ENCODE measurements at regions not wholly inside any gene's neighbourhood (a gene's known extent, or its start where the extent isn't known, plus 50 kb on each side); places are given as distances from the start of the nearest gene placed in this dataset.
"Not testable (repeated sequence)": the region's sequence is repeated elsewhere in the genome, so short reads cannot be mapped to it uniquely, and the experiment has no call there.

- DNase-seq: no peak
These were observed 357.1 kb downstream of the LMO7 start for GRCh38 chr13:75993241-75993640.

GRCh38 chr13:75986818-75987217 lies 350.7 kb downstream of the LMO7 start:
- DNase-seq: no peak

GRCh38 chr13:75985132-75985531 lies 349.0 kb downstream of the LMO7 start:
- DNase-seq: no peak

- DNase-seq: no peak
These were observed 342.7 kb downstream of the LMO7 start for GRCh38 chr13:75978818-75979217.

GRCh38 chr13:75968103-75968838 lies 332.1 kb downstream of the LMO7 start:
- no peak for DNase-seq

GRCh38 chr13:75963302-75963701 lies 327.2 kb downstream of the LMO7 start:
- peak in 1 of 2 experiments; percentile 6 for DNase-seq

GRCh38 chr13:75961911-75962310 lies 325.8 kb downstream of the LMO7 start:
- DNase-seq: no peak

GRCh38 chr13:75960538-75960994 lies 324.4 kb downstream of the LMO7 start:
- no peak for DNase-seq

GRCh38 chr13:75959861-75960481 lies 323.8 kb downstream of the LMO7 start:
- peak in 1 of 2 experiments; percentile 38 for DNase-seq

- DNase-seq: not testable (repeated sequence)
These were observed 317.5 kb downstream of the LMO7 start for GRCh38 chr13:75953589-75953988.

GRCh38 chr13:75947448-75947847 lies 311.3 kb downstream of the LMO7 start:
- DNase-seq: no peak

GRCh38 chr13:75946536-75947284 lies 310.6 kb downstream of the LMO7 start:
- DNase-seq: no peak

GRCh38 chr13:75945841-75946482 lies 309.8 kb downstream of the LMO7 start:
- DNase-seq: no peak

- no peak for DNase-seq
These were observed 302.9 kb downstream of the LMO7 start for GRCh38 chr13:75938811-75939560.

GRCh38 chr13:75936791-75937190 lies 300.7 kb downstream of the LMO7 start:
- no peak for DNase-seq

- DNase-seq: no peak
These were observed 299.7 kb downstream of the LMO7 start for GRCh38 chr13:75935805-75936204.

- no peak for DNase-seq
These were observed 298.8 kb downstream of the LMO7 start for GRCh38 chr13:75934889-75935288.

- DNase-seq: no peak
These were observed 296.5 kb downstream of the LMO7 start for GRCh38 chr13:75932636-75933035.

GRCh38 chr13:75931116-75931515 lies 295.0 kb downstream of the LMO7 start:
- no peak for DNase-seq

- no peak for DNase-seq
These were observed 292.9 kb downstream of the LMO7 start for GRCh38 chr13:75929076-75929475.

GRCh38 chr13:75927183-75927669 lies 291.1 kb downstream of the LMO7 start:
- no peak for DNase-seq

- DNase-seq: no peak
These were observed 284.4 kb downstream of the LMO7 start for GRCh38 chr13:75920536-75920935.

Measured in NCI-H1930 (cell line).